Kidney tubule cell (primary cell): ENCODE measurements at regions not wholly inside any gene's neighbourhood (a gene's known extent, or its start where the extent isn't known, plus 50 kb on each side); places are given as distances from the start of the nearest gene placed in this dataset.

Experiments used
- DNase-seq: peaks from one replicate; pipeline ENCODE4 v3.0.0-alpha.2; 2018; ENCODE audit warnings: low spot score

- DNase-seq = no peak
Observed at GRCh38 chr14:53517270-53517960, 364.3 kb upstream of the DDHD1 start.

- no peak for DNase-seq
Observed at GRCh38 chr14:53516261-53516774, 363.2 kb upstream of the DDHD1 start.

- no peak for DNase-seq
Observed at GRCh38 chr14:53515276-53515675, 362.2 kb upstream of the DDHD1 start.

GRCh38 chr14:53514197-53514596, 361.1 kb upstream of the DDHD1 start:
- no peak for DNase-seq

- DNase-seq = no peak
Observed at GRCh38 chr14:53510281-53510912, 357.3 kb upstream of the DDHD1 start.

GRCh38 chr14:53509276-53510244, 356.4 kb upstream of the DDHD1 start:
- no peak for DNase-seq

GRCh38 chr14:53501361-53502211, 348.5 kb upstream of the DDHD1 start:
- no peak for DNase-seq

- no peak for DNase-seq
Observed at GRCh38 chr14:53500191-53500590, 347.1 kb upstream of the DDHD1 start.

GRCh38 chr14:53496668-53497067, 343.5 kb upstream of the DDHD1 start:
- no peak for DNase-seq

GRCh38 chr14:53495846-53496343, 342.8 kb upstream of the DDHD1 start:
- DNase-seq = no peak

- DNase-seq = no peak
Observed at GRCh38 chr14:53494587-53494986, 341.5 kb upstream of the DDHD1 start.

- DNase-seq = no peak
Observed at GRCh38 chr14:53493860-53494259, 340.7 kb upstream of the DDHD1 start.

GRCh38 chr14:53493320-53493719, 340.2 kb upstream of the DDHD1 start:
- no peak for DNase-seq

- no peak for DNase-seq
Observed at GRCh38 chr14:53491884-53492277, 338.8 kb upstream of the DDHD1 start.

GRCh38 chr14:53491256-53491883, 338.2 kb upstream of the DDHD1 start:
- no peak for DNase-seq

GRCh38 chr14:53478174-53478573, 325.1 kb upstream of the DDHD1 start:
- DNase-seq = no peak

- no peak for DNase-seq
Observed at GRCh38 chr14:53473480-53473879, 320.4 kb upstream of the DDHD1 start.

- DNase-seq = no peak
Observed at GRCh38 chr14:53472306-53472705, 319.2 kb upstream of the DDHD1 start.

GRCh38 chr14:53470351-53471043, 317.4 kb upstream of the DDHD1 start:
- DNase-seq = no peak

GRCh38 chr14:53468876-53469275, 315.8 kb upstream of the DDHD1 start:
- no peak for DNase-seq
